ENCODE measurements at regions not wholly inside any gene's neighbourhood (a gene's known extent, or its start where the extent isn't known, plus 50 kb on each side); places are given as distances from the start of the nearest gene placed in this dataset.

DNA sequence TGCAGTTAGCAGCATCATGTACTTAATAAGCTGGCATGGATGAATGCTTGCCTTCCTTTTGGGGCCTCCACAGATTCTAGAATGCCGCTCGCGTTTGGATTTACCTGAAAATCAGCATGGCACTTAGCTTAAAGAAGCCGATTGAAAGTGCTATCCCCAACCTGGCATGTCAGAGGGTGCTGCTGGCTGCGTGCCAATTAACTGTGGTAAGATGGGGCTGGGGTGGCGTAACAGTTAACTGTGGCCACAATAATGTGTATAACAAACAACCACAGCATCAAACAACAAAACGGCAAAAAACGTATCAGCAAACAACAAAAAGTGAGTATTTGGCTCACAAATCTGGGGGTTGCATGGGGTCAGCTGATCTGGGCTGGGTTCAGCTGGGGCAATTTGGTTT lies 70.5 kb downstream of the CBLL2 start:
- no peak for TF ChIP-seq CTCF (IDR thresholded peaks at IDR 0.05)
- no peak for TF ChIP-seq POLR2A (IDR thresholded peaks at IDR 0.05)

All from testis (tissue), 2 donors.